ENCODE measurements at regions not wholly inside any gene's neighbourhood (a gene's known extent, or its start where the extent isn't known, plus 50 kb on each side); places are given as distances from the start of the nearest gene placed in this dataset.

- no peak overlapping the region for H2AFZ ChIP-seq (ENCODE audit: low read depth, low read length)
- ChIA-PET POLR2A (no interaction called here), CTCF (ENCODE audit: low intra/inter-chr PET ratio) (no interaction called here)
- no peaks in the 10 kb centered on the region for H3K4me1 ChIP-seq (replicated peaks in 1 of 2; ENCODE audit: control insufficient read depth in 2 of 2, insufficient read depth in 2 of 2, low read length in 2 of 2)
- no peaks in the 10 kb centered on the region for H4K20me1 ChIP-seq (replicated peaks; ENCODE audit: control insufficient read depth, insufficient read depth, low read length)
- ATAC-seq (no peak), DNase-seq (ENCODE audit: extremely low read depth in 1 of 4, low spot score in 3 of 4) (no peak), FAIRE-seq (no peak)
- BruUV-seq (replicated peaks): no TSS peak
- no peaks in the 10 kb centered on the region for H3K79me2 ChIP-seq (ENCODE audit: control insufficient read depth, insufficient read depth, low read length)
- H3K4me2 ChIP-seq (ENCODE audit: insufficient read depth, low read length): no peak overlapping the region
- no peaks in the 10 kb centered on the region; a peak in 1 of 5 replicates for H3K27me3 ChIP-seq (ENCODE audit: control insufficient read depth in 2 of 2, insufficient read depth in 2 of 2, low read length in 2 of 2)
- 1% methylated on average over 6 of the region's 6 CpGs for WGBS (ENCODE audit: insufficient coverage, low coverage, missing lambda C conversion rate)
- no peak overlapping the region for H3K4me3 ChIP-seq
- no peaks in the 10 kb centered on the region for H3K9me1 ChIP-seq (ENCODE audit: control insufficient read depth, insufficient read depth, low read length)
- H3K36me3 ChIP-seq (ENCODE audit: control insufficient read depth, insufficient read depth, low read length): no peaks in the 10 kb centered on the region
- H3K9me3 ChIP-seq (replicated peaks; ENCODE audit: control insufficient read depth, insufficient read depth, low read depth, low read length): no peaks in the 10 kb centered on the region
- intact Hi-C loops (cut with micrococcal nuclease): no loop called here
- in situ Hi-C loops (cut with MboI): no loop called here
- TF ChIP-seq CREBBP (IDR thresholded peaks at IDR 0.05; ENCODE audit: low read depth, low read length) (no peak), MIER1 (IDR thresholded peaks at IDR 0.05; ENCODE audit: low read depth) (no peak), CBX2 (IDR thresholded peaks at IDR 0.05; ENCODE audit: insufficient read depth, low read length, poor library complexity, severe bottlenecking) (no peak), ERF (CRISPR knock-in tag; IDR thresholded peaks at IDR 0.05) (no peak), ZC3H4 (CRISPR knock-in tag; IDR thresholded peaks at IDR 0.05; ENCODE audit: borderline replicate concordance) (no peak), KAT2B (IDR thresholded peaks at IDR 0.05; ENCODE audit: low read depth, low read length) (no peak), BACH1 (tag; IDR thresholded peaks at IDR 0.05) (no peak), ADNP (tag; IDR thresholded peaks at IDR 0.05) (no peak), ZNF830 (CRISPR knock-in tag; IDR thresholded peaks at IDR 0.05) (no peak), TGIF2 (CRISPR knock-in tag; IDR thresholded peaks at IDR 0.05) (no peak)
- no peak overlapping the region for H3K9ac ChIP-seq (ENCODE audit: insufficient read depth in 1 of 2, low read depth in 2 of 2, low read length in 2 of 2)
- H3K27ac ChIP-seq (ENCODE audit: extremely low read depth, low read depth, low read length): no peak overlapping the region
These were observed 128.1 kb upstream of the E2F8 start for GRCh38 chr11:19368726-19369375.
